Naive thymus-derived CD4-positive, alpha-beta T cell (primary cell): ENCODE measurements at regions not wholly inside any gene's neighbourhood (a gene's known extent, or its start where the extent isn't known, plus 50 kb on each side); places are given as distances from the start of the nearest gene placed in this dataset.

ENCODE experiments used
- ATAC-seq: fragments of 150-1000 bp; cut with Tn5 transposase; 2 replicates; pipeline ENCODE4 v1.10.0; 2021; ENCODE audit warnings: mild to moderate bottlenecking, moderate library complexity
- CTCF ChIA-PET: fragments of 350-600 bp; sonication (Branson Sonifier 250); formaldehyde crosslinking; loops from one replicate; lab custom pipeline; 2021; ENCODE audit warnings: antibody characterized with exemption; lab: Charles Lee
- POLR2A ChIA-PET: fragments of 350-600 bp; sonication (Branson Sonifier 250); formaldehyde crosslinking; loops from one replicate; lab custom pipeline; 2021; ENCODE audit warnings: antibody characterized with exemption, inconsistent platforms; lab: Charles Lee
- DNase-seq, 9 donors: peaks; one replicate each; pipeline versions ENCODE4 v3.0.0 to v3.0.0-alpha.2; 2020 to 2022; ENCODE audit warnings: mixed read lengths in 1 of 9
- H3K27ac ChIP-seq: one replicate; pipeline ENCODE4 v1.7.0; 2013; ENCODE audit warnings: mild to moderate bottlenecking, low read depth, low read length, moderate library complexity
- H3K27me3 ChIP-seq, 2 donors: one replicate each; pipeline ENCODE4 v1.7.0; 2013; ENCODE audit warnings: low read length in 2 of 2, mild to moderate bottlenecking in 2 of 2, moderate library complexity in 2 of 2; ENCODE audit not compliant: control insufficient read depth in 2 of 2, insufficient read depth in 2 of 2
- H3K36me3 ChIP-seq, 3 experiments: 1 replicate in 2 of 3; 2 replicates in 1 of 3; pipeline ENCODE4 v1.7.0; 2013; ENCODE audit warnings: low read length in 3 of 3, mild to moderate bottlenecking in 3 of 3, moderate library complexity in 1 of 3; ENCODE audit not compliant: insufficient read depth in 3 of 3, control insufficient read depth in 2 of 3
- H3K4me1 ChIP-seq, 2 donors: one replicate each; pipeline ENCODE4 v1.7.0; 2013; ENCODE audit warnings: low read length in 2 of 2, mild to moderate bottlenecking in 2 of 2, moderate library complexity in 1 of 2; ENCODE audit not compliant: control insufficient read depth in 2 of 2, insufficient read depth in 2 of 2
- H3K4me3 ChIP-seq: 2 replicates; pipeline ENCODE4 v1.7.0; 2013; ENCODE audit warnings: mild to moderate bottlenecking, low read length
- H3K9me3 ChIP-seq, 3 experiments: 1 replicate in 2 of 3; 2 replicates in 1 of 3; pipeline ENCODE4 v1.7.0; 2013; ENCODE audit warnings: low read length in 3 of 3; ENCODE audit not compliant: control insufficient read depth in 2 of 3
- H3K27ac Mint-ChIP-seq, 9 donors: one replicate each; pipeline ENCODE4 v1.8.0; 2020 to 2022; ENCODE audit warnings: mixed read lengths in 9 of 9, mild to moderate bottlenecking in 8 of 9, moderate library complexity in 5 of 9, inconsistent platforms in 2 of 9
- H3K27me3 Mint-ChIP-seq, 5 donors: one replicate each; pipeline ENCODE4 v1.8.0; 2021 to 2022; ENCODE audit warnings: mixed read lengths in 5 of 5, mild to moderate bottlenecking in 1 of 5
- H3K36me3 Mint-ChIP-seq, 5 donors: one replicate each; pipeline ENCODE4 v1.8.0; 2020 to 2022; ENCODE audit warnings: mixed read lengths in 5 of 5, mild to moderate bottlenecking in 3 of 5, inconsistent platforms in 1 of 5
- H3K4me1 Mint-ChIP-seq, 7 donors: one replicate each; pipeline ENCODE4 v1.8.0; 2020 to 2022; ENCODE audit warnings: mixed read lengths in 7 of 7, mild to moderate bottlenecking in 3 of 7, inconsistent platforms in 1 of 7
- H3K4me3 Mint-ChIP-seq, 10 donors: one replicate each; pipeline ENCODE4 v1.8.0; 2020 to 2022; ENCODE audit warnings: mild to moderate bottlenecking in 10 of 10, mixed read lengths in 10 of 10, moderate library complexity in 6 of 10, inconsistent platforms in 2 of 10
- H3K9me3 Mint-ChIP-seq, 11 donors: one replicate each; pipeline ENCODE4 v1.8.0; 2020 to 2022; ENCODE audit warnings: mixed read lengths in 11 of 11, mild to moderate bottlenecking in 4 of 11, inconsistent platforms in 1 of 11, moderate library complexity in 1 of 11
- intact Hi-C, 2 donors: fragments of 100-400 bp; cut with micrococcal nuclease; formaldehyde crosslinking; loops; one replicate each; pipeline ENCODE4 v1.15.1; 2023

- CTCF ChIA-PET, result no interaction called here
- H3K27ac Mint-ChIP-seq, result no peak overlapping the region
- peaks cover 0 to 11% (median 2%) of the 10 kb centered on the region in 11 donors for H3K9me3 Mint-ChIP-seq
- H3K27me3 Mint-ChIP-seq, result peaks cover 0 to 3% (median 0%) of the 10 kb centered on the region in 5 donors
- H3K36me3 ChIP-seq, result no peaks in the 10 kb centered on the region
- no peak overlapping the region for H3K4me3 ChIP-seq
- H3K4me1 ChIP-seq, result no peaks in the 10 kb centered on the region
- no peaks in the 10 kb centered on the region for H3K27me3 ChIP-seq
- DNase-seq (no peak), ATAC-seq (no peak)
- no peaks in the 10 kb centered on the region for H3K36me3 Mint-ChIP-seq
- intact Hi-C loops, result no loop called here
- H3K27ac ChIP-seq, result no peak overlapping the region
- H3K9me3 ChIP-seq, result no peaks in the 10 kb centered on the region
- POLR2A ChIA-PET, result no interaction called here
- no peak overlapping the region for H3K4me3 Mint-ChIP-seq
- no peaks in the 10 kb centered on the region for H3K4me1 Mint-ChIP-seq
Measured at GRCh38 chr20:11001302-11001701, 327.5 kb upstream of the JAG1 start.

GRCh38 chr20:11001764-11002540 is 328.2 kb upstream of the JAG1 start:
- no peaks in the 10 kb centered on the region for H3K4me1 Mint-ChIP-seq
- H3K4me3 Mint-ChIP-seq, result no peak overlapping the region
- H3K27me3 ChIP-seq, result no peaks in the 10 kb centered on the region
- H3K4me3 ChIP-seq, result no peak overlapping the region
- H3K36me3 Mint-ChIP-seq, result no peaks in the 10 kb centered on the region
- peaks cover 0 to 3% (median 0%) of the 10 kb centered on the region in 5 donors for H3K27me3 Mint-ChIP-seq
- H3K27ac ChIP-seq, result no peak overlapping the region
- DNase-seq (no peak), ATAC-seq (no peak)
- ChIA-PET POLR2A (no interaction called here), CTCF (no interaction called here)
- peaks cover 0 to 14% (median 4%) of the 10 kb centered on the region in 11 donors for H3K9me3 Mint-ChIP-seq
- H3K4me1 ChIP-seq, result no peaks in the 10 kb centered on the region
- H3K36me3 ChIP-seq, result no peaks in the 10 kb centered on the region
- no peaks in the 10 kb centered on the region for H3K9me3 ChIP-seq
- H3K27ac Mint-ChIP-seq, result no peak overlapping the region
- intact Hi-C loops, result no loop called here

DNA sequence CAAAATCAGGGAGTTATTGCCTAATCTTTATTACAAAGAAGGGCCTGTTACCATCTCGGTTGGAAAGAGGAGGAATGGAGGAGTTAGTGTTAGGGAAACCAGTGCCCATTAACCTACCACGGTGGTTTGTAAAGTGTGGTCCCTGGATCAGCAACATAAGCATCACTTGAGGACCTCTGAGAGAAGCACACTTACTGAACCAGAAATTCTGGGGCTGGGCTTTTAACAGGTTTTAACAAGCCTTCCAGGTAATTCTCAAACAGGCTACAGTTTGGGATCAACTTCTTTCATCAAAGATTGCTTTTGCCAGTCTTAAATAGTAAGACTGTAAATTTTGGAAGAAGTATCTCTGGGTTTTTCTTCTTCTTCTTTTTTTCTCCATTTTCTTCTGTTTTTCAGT is 329.5 kb upstream of the JAG1 start:
- Mint-ChIP-seq H3K27me3 (peaks cover 0 to 3% (median 0%) of the 10 kb centered on the region in 5 donors), H3K4me3 (no peak overlapping the region), H3K4me1 (no peaks in the 10 kb centered on the region), H3K36me3 (no peaks in the 10 kb centered on the region), H3K9me3 (peaks cover 0 to 15% (median 4%) of the 10 kb centered on the region in 11 donors), H3K27ac (no peak overlapping the region)
- ATAC-seq (no peak), DNase-seq (no peak)
- intact Hi-C loops, result no loop called here
- no peaks in the 10 kb centered on the region for H3K4me1 ChIP-seq
- H3K4me3 ChIP-seq, result no peak overlapping the region
- ChIA-PET POLR2A (no interaction called here), CTCF (no interaction called here)
- H3K9me3 ChIP-seq, result no peaks in the 10 kb centered on the region
- no peaks in the 10 kb centered on the region for H3K27me3 ChIP-seq
- H3K36me3 ChIP-seq, result no peaks in the 10 kb centered on the region
- no peak overlapping the region for H3K27ac ChIP-seq

- Mint-ChIP-seq H3K4me1 (no peaks in the 10 kb centered on the region), H3K27me3 (peaks cover 0 to 3% (median 0%) of the 10 kb centered on the region in 5 donors), H3K36me3 (no peaks in the 10 kb centered on the region), H3K9me3 (peaks cover 0 to 26% (median 5%) of the 10 kb centered on the region in 11 donors), H3K27ac (no peak overlapping the region), H3K4me3 (no peak overlapping the region)
- Histone ChIP-seq H3K4me1 (no peaks in the 10 kb centered on the region), H3K4me3 (no peak overlapping the region), H3K27me3 (no peaks in the 10 kb centered on the region), H3K36me3 (no peaks in the 10 kb centered on the region), H3K27ac (no peak overlapping the region), H3K9me3 (no peaks in the 10 kb centered on the region)
- DNase-seq, result no peak
- intact Hi-C loops, result no loop called here
- CTCF ChIA-PET, result no interaction called here
- POLR2A ChIA-PET, result no interaction called here
- ATAC-seq, result no peak
Measured at GRCh38 chr20:11008444-11009033, 334.7 kb upstream of the JAG1 start.

DNA sequence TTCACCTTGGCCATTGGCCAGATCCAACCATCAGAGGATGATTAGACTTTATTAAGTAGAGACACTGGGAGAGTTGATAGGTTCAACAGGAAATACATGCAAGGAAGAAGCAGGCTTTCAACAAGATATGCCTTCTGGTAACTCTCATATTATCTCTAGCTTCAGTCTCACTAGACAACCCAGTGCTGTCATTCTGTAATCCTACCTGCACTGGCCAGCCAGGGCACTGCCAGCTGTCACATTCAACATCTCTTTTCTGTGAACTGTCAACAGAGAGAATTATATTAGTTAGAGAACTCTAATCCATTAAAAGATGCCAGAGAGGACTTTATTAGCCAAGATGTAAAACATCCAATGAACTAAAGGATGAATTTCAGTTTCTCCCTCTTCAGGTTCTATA is 337.9 kb upstream of the JAG1 start:
- Mint-ChIP-seq H3K27ac (no peak overlapping the region), H3K27me3 (no peaks in the 10 kb centered on the region), H3K36me3 (no peaks in the 10 kb centered on the region), H3K4me3 (no peak overlapping the region), H3K4me1 (no peaks in the 10 kb centered on the region), H3K9me3 (peaks cover 0 to 12% (median 2%) of the 10 kb centered on the region in 11 donors)
- Histone ChIP-seq H3K4me3 (no peak overlapping the region), H3K27me3 (no peaks in the 10 kb centered on the region), H3K36me3 (no peaks in the 10 kb centered on the region), H3K9me3 (no peaks in the 10 kb centered on the region), H3K27ac (no peak overlapping the region), H3K4me1 (no peaks in the 10 kb centered on the region)
- intact Hi-C loops, result no loop called here
- no peak for ATAC-seq
- DNase-seq, result no peak
- ChIA-PET CTCF (no interaction called here), POLR2A (no interaction called here)

- intact Hi-C loops, result no loop called here
- Histone ChIP-seq H3K9me3 (no peaks in the 10 kb centered on the region), H3K27ac (no peak overlapping the region), H3K36me3 (no peaks in the 10 kb centered on the region), H3K4me3 (no peak overlapping the region), H3K4me1 (no peaks in the 10 kb centered on the region), H3K27me3 (no peaks in the 10 kb centered on the region)
- H3K4me1 Mint-ChIP-seq, result no peaks in the 10 kb centered on the region
- H3K27me3 Mint-ChIP-seq, result no peaks in the 10 kb centered on the region
- H3K4me3 Mint-ChIP-seq, result no peak overlapping the region
- no peak overlapping the region for H3K27ac Mint-ChIP-seq
- no peaks in the 10 kb centered on the region for H3K36me3 Mint-ChIP-seq
- peaks cover 0 to 12% (median 1%) of the 10 kb centered on the region in 11 donors for H3K9me3 Mint-ChIP-seq
- ChIA-PET POLR2A (no interaction called here), CTCF (no interaction called here)
- DNase-seq (no peak), ATAC-seq (no peak)
Measured at GRCh38 chr20:11012975-11013374, 339.2 kb upstream of the JAG1 start.

DNA sequence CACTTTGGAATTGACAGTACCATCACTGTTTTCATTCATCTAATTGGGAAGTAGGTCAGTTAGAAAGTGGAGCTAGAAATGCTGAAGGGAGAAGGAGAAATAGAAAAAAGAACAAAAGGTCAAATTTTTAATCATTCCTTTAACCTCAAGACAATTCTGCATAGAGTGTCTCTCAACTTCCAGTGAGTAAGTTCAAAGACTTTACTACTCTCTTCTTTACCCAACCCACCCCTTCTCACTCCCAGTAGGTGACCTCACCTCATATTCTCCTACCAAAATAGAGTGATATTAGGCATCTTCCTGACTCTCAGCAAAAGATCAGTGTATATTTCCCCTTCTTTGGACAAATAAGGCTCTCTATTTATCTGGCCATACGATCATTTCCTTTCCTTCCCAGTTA is 340.0 kb upstream of the JAG1 start:
- H3K4me3 Mint-ChIP-seq, result no peak overlapping the region
- no peak overlapping the region for H3K4me3 ChIP-seq
- no peaks in the 10 kb centered on the region for H3K27me3 ChIP-seq
- DNase-seq (no peak), ATAC-seq (no peak)
- H3K36me3 Mint-ChIP-seq, result peaks cover 0 to 1% (median 0%) of the 10 kb centered on the region in 5 donors
- POLR2A ChIA-PET, result no interaction called here
- H3K36me3 ChIP-seq, result no peaks in the 10 kb centered on the region
- H3K27ac ChIP-seq, result no peak overlapping the region
- H3K27me3 Mint-ChIP-seq, result no peaks in the 10 kb centered on the region
- CTCF ChIA-PET, result no interaction called here
- H3K9me3 ChIP-seq, result no peaks in the 10 kb centered on the region
- intact Hi-C loops, result no loop called here
- H3K4me1 Mint-ChIP-seq, result no peaks in the 10 kb centered on the region
- no peak overlapping the region for H3K27ac Mint-ChIP-seq
- H3K9me3 Mint-ChIP-seq, result peaks cover 0 to 8% (median 2%) of the 10 kb centered on the region in 11 donors
- H3K4me1 ChIP-seq, result no peaks in the 10 kb centered on the region
